Astrocyte (in vitro differentiated cells and primary cell): ENCODE measurements at regions not wholly inside any gene's neighbourhood (a gene's known extent, or its start where the extent isn't known, plus 50 kb on each side); places are given as distances from the start of the nearest gene placed in this dataset.
A peak's percentile ranks its signal among the peaks of the same experiment; 100 is the strongest.
"Not testable (repeated sequence)": the region's sequence is repeated elsewhere in the genome, so short reads cannot be mapped to it uniquely, and the experiment has no call there.

Experiments used
- DNase-seq: peaks from one replicate; pipeline ENCODE4 v3.0.0-alpha.2; 2010; ENCODE audit warnings: low read depth
- FAIRE-seq: peaks from 2 replicates; lab custom pipeline; 2011; peaks lifted over from hg19 to GRCh38; lab: Jason Lieb, UNC
- H2AFZ ChIP-seq: 2 replicates; pipeline ENCODE4 v1.6.0; 2012; ENCODE audit warnings: low read depth, low read length, inconsistent platforms
- H3K27ac ChIP-seq: 2 replicates; pipeline ENCODE4 v1.5.1; 2011; ENCODE audit warnings: low read depth, low read length, inconsistent platforms
- H3K27me3 ChIP-seq: 2 replicates; pipeline ENCODE4 v1.6.0; 2011; ENCODE audit warnings: low read length, inconsistent platforms; ENCODE audit not compliant: insufficient read depth
- H3K36me3 ChIP-seq: 2 replicates; pipeline ENCODE4 v1.5.1; 2011; ENCODE audit warnings: low read length, inconsistent platforms; ENCODE audit not compliant: insufficient read depth
- H3K4me1 ChIP-seq: 2 replicates; pipeline ENCODE4 v1.5.1; 2011; ENCODE audit warnings: low read length, inconsistent platforms; ENCODE audit not compliant: insufficient read depth
- H3K4me2 ChIP-seq: 2 replicates; pipeline ENCODE4 v1.6.0; 2012; ENCODE audit warnings: low read length, inconsistent platforms
- H3K4me3 ChIP-seq: 2 replicates; pipeline ENCODE4 v1.5.1; 2011; ENCODE audit warnings: low read depth, mild to moderate bottlenecking, low read length, inconsistent platforms; ENCODE audit not compliant: insufficient read depth
- H3K79me2 ChIP-seq: 2 replicates; pipeline ENCODE4 v1.6.0; 2012; ENCODE audit warnings: mild to moderate bottlenecking, low read length, inconsistent platforms; ENCODE audit not compliant: insufficient read depth
- H3K9ac ChIP-seq: 2 replicates; pipeline ENCODE4 v1.6.0; 2012; ENCODE audit warnings: mild to moderate bottlenecking, low read length, inconsistent platforms
- H3K9me3 ChIP-seq: 2 replicates; pipeline ENCODE4 v1.5.1; 2012; ENCODE audit warnings: low read depth, mild to moderate bottlenecking, low read length, inconsistent platforms; ENCODE audit not compliant: insufficient read depth
- H4K20me1 ChIP-seq: 2 replicates; pipeline ENCODE4 v1.6.0; 2012; ENCODE audit warnings: low read length, inconsistent platforms; ENCODE audit not compliant: insufficient read depth
- H3K27ac Mint-ChIP-seq: one replicate; pipeline ENCODE4 v1.8.0; 2021; ENCODE audit warnings: mild to moderate bottlenecking, mixed read lengths; ENCODE audit not compliant: unreplicated experiment
- H3K27me3 Mint-ChIP-seq: one replicate; pipeline ENCODE4 v1.8.0; 2021; ENCODE audit warnings: low read depth, mixed read lengths; ENCODE audit not compliant: unreplicated experiment
- H3K36me3 Mint-ChIP-seq: one replicate; pipeline ENCODE4 v1.8.0; 2021; ENCODE audit warnings: low read depth, mixed read lengths; ENCODE audit not compliant: unreplicated experiment
- H3K4me1 Mint-ChIP-seq: one replicate; pipeline ENCODE4 v1.8.0; 2021; ENCODE audit warnings: low read depth, mixed read lengths; ENCODE audit not compliant: unreplicated experiment
- H3K4me3 Mint-ChIP-seq: one replicate; pipeline ENCODE4 v1.8.0; 2021; ENCODE audit warnings: mild to moderate bottlenecking, moderate library complexity, mixed read lengths; ENCODE audit not compliant: unreplicated experiment
- H3K9me3 Mint-ChIP-seq: one replicate; pipeline ENCODE4 v1.8.0; 2021; ENCODE audit warnings: mild to moderate bottlenecking, mixed read lengths; ENCODE audit not compliant: unreplicated experiment
- EZH2 ChIP-seq: IDR thresholded peaks from 2 replicates; pipeline ENCODE4 v1.6.1; 2012; ENCODE audit warnings: mild to moderate bottlenecking, low read length, inconsistent platforms; ENCODE audit not compliant: insufficient read depth
- TF ChIP-seq, protein P1 (sequence below): IDR thresholded peaks from 2 replicates; pipeline ENCODE4 v1.5.1; 2011; ENCODE audit warnings: low read depth, mild to moderate bottlenecking, inconsistent platforms, low read length, moderate library complexity; ENCODE audit not compliant: insufficient read depth

DNA sequence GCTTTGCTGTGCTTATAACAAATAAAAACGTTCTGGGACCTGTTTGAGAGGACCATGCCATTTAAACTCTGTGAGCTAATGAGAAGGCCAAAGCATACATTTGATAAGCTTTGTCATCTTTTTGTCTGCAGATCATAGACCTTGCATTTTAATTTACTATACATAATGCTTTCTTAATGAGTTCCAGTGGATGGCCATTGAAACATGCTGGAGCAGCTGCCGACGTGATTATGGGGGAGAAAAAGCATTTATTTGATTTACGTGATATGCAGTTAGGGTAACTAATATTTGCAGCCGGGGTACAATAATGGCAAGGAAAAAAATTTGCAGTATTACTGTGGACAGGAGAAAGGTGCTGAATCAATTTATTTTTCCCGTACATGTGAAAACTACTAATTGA is 240.2 kb downstream of the FAT3 start:
- Mint-ChIP-seq H3K27ac (no peak overlapping the region), H3K4me1 (no peaks in the 10 kb centered on the region), H3K27me3 (no peaks in the 10 kb centered on the region), H3K9me3 (no peaks in the 10 kb centered on the region), H3K36me3 (peaks cover 2% of the 10 kb centered on the region), H3K4me3 (no peak overlapping the region)
- Histone ChIP-seq H3K4me3 (no peak overlapping the region), H3K79me2 (no peaks in the 10 kb centered on the region), H3K27me3 (no peaks in the 10 kb centered on the region), H4K20me1 (no peaks in the 10 kb centered on the region), H3K4me2 (no peak overlapping the region), H3K36me3 (no peaks in the 10 kb centered on the region), H3K9me3 (no peaks in the 10 kb centered on the region), H3K9ac (no peak overlapping the region), H3K4me1 (no peaks in the 10 kb centered on the region), H3K27ac (no peak overlapping the region), H2AFZ (no peak overlapping the region)
- DNase-seq (no peak), FAIRE-seq (no peak)
- TF ChIP-seq, protein P1, sequence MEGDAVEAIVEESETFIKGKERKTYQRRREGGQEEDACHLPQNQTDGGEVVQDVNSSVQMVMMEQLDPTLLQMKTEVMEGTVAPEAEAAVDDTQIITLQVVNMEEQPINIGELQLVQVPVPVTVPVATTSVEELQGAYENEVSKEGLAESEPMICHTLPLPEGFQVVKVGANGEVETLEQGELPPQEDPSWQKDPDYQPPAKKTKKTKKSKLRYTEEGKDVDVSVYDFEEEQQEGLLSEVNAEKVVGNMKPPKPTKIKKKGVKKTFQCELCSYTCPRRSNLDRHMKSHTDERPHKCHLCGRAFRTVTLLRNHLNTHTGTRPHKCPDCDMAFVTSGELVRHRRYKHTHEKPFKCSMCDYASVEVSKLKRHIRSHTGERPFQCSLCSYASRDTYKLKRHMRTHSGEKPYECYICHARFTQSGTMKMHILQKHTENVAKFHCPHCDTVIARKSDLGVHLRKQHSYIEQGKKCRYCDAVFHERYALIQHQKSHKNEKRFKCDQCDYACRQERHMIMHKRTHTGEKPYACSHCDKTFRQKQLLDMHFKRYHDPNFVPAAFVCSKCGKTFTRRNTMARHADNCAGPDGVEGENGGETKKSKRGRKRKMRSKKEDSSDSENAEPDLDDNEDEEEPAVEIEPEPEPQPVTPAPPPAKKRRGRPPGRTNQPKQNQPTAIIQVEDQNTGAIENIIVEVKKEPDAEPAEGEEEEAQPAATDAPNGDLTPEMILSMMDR: no peak
- no peak for TF ChIP-seq EZH2

- not testable (repeated sequence) for H4K20me1 ChIP-seq, H3K4me1 ChIP-seq, H3K27me3 Mint-ChIP-seq, H3K27me3 ChIP-seq, FAIRE-seq, H3K4me1 Mint-ChIP-seq, H3K9me3 Mint-ChIP-seq, DNase-seq, H3K9me3 ChIP-seq, H3K4me3 ChIP-seq, H2AFZ ChIP-seq, H3K9ac ChIP-seq, H3K79me2 ChIP-seq, H3K4me2 ChIP-seq, H3K4me3 Mint-ChIP-seq, H3K27ac ChIP-seq, H3K36me3 ChIP-seq, H3K27ac Mint-ChIP-seq, H3K36me3 Mint-ChIP-seq
Measured at GRCh38 chr11:92465410-92465809, 240.8 kb downstream of the FAT3 start.

GRCh38 chr11:92473736-92474135 is 249.1 kb downstream of the FAT3 start:
- DNase-seq: peak; percentile 24
- no peak for TF ChIP-seq EZH2
- TF ChIP-seq, protein P1: no peak
- H3K9me3 ChIP-seq: no peaks in the 10 kb centered on the region
- no peak overlapping the region for H3K4me3 Mint-ChIP-seq
- H3K4me3 ChIP-seq: no peak overlapping the region
- no peak overlapping the region for H3K27ac ChIP-seq
- H3K4me2 ChIP-seq: peak overlapping the region; percentile 30
- H2AFZ ChIP-seq: no peak overlapping the region
- H3K9me3 Mint-ChIP-seq: no peaks in the 10 kb centered on the region
- no peaks in the 10 kb centered on the region for H3K27me3 ChIP-seq
- no peaks in the 10 kb centered on the region for H3K27me3 Mint-ChIP-seq
- H3K4me1 Mint-ChIP-seq: peaks cover 25% of the 10 kb centered on the region
- H3K79me2 ChIP-seq: no peaks in the 10 kb centered on the region
- FAIRE-seq: peak; percentile 17
- no peak overlapping the region for H3K9ac ChIP-seq
- H3K36me3 ChIP-seq: no peaks in the 10 kb centered on the region
- peak overlapping the region; percentile 36 for H3K27ac Mint-ChIP-seq
- H4K20me1 ChIP-seq: no peaks in the 10 kb centered on the region
- H3K36me3 Mint-ChIP-seq: no peaks in the 10 kb centered on the region
- H3K4me1 ChIP-seq: peaks cover 8% of the 10 kb centered on the region
